ENCODE measurements at regions not wholly inside any gene's neighbourhood (a gene's known extent, or its start where the extent isn't known, plus 50 kb on each side); places are given as distances from the start of the nearest gene placed in this dataset.

- Histone ChIP-seq H3K36me3 (replicated peaks) (peaks cover 17% of the 10 kb centered on the region), H3K27me3 (replicated peaks) (no peaks in the 10 kb centered on the region), H3K4me3 (ENCODE audit: low read depth, low read length) (no peak overlapping the region), H3K27ac (no peak overlapping the region)
- peak; percentile 2 for TF ChIP-seq CTCF (IDR thresholded peaks at IDR 0.05; ENCODE audit: low read depth, low read length, missing control alignments)
- in situ Hi-C loops (cut with HindIII; ENCODE audit: low pct_ligation_motif_present, low sequenced_read_pairs): no loop called here
- DNase-seq: no peak
These were observed 53.3 kb upstream of the KCTD7 start for GRCh38 chr7:66575398-66575797.

GRCh38 chr7:66576646-66577045 lies 52.0 kb upstream of the KCTD7 start:
- Histone ChIP-seq H3K27ac (no peak overlapping the region), H3K27me3 (replicated peaks) (no peaks in the 10 kb centered on the region), H3K36me3 (replicated peaks) (peaks cover 22% of the 10 kb centered on the region), H3K4me3 (ENCODE audit: low read depth, low read length) (no peak overlapping the region)
- in situ Hi-C loops (cut with HindIII; ENCODE audit: low pct_ligation_motif_present, low sequenced_read_pairs): no loop called here
- TF ChIP-seq CTCF (IDR thresholded peaks at IDR 0.05; ENCODE audit: low read depth, low read length, missing control alignments): no peak
- no peak for DNase-seq
